Neural crest cell (in vitro differentiated cells): ENCODE measurements at regions not wholly inside any gene's neighbourhood (a gene's known extent, or its start where the extent isn't known, plus 50 kb on each side); places are given as distances from the start of the nearest gene placed in this dataset.

ENCODE experiments used
- DNase-seq: peaks from one replicate; pipeline ENCODE4 v3.0.0; 2021; ENCODE audit warnings: low read depth, mixed read lengths, low spot score
- H3K27ac Mint-ChIP-seq: one replicate; pipeline ENCODE4 v1.8.0; 2021; ENCODE audit warnings: mild to moderate bottlenecking, mixed read lengths; ENCODE audit not compliant: unreplicated experiment
- H3K27me3 Mint-ChIP-seq: 2 replicates; pipeline ENCODE4 v1.8.0; 2021; ENCODE audit warnings: low read depth, mild to moderate bottlenecking, mixed read lengths
- H3K36me3 Mint-ChIP-seq: 2 replicates; pipeline ENCODE4 v1.8.0; 2021; ENCODE audit warnings: low read depth, mild to moderate bottlenecking, mixed read lengths
- H3K4me1 Mint-ChIP-seq: 2 replicates; pipeline ENCODE4 v1.8.0; 2021; ENCODE audit warnings: mixed read lengths
- H3K4me3 Mint-ChIP-seq: one replicate; pipeline ENCODE4 v1.8.0; 2021; ENCODE audit warnings: mild to moderate bottlenecking, mixed read lengths
- H3K9me3 Mint-ChIP-seq: 2 replicates; pipeline ENCODE4 v1.8.0; 2021; ENCODE audit warnings: mixed read lengths
- CTCF ChIP-seq: fragments of 200-600 bp; sonication (generic); conservative IDR thresholded peaks from 2 replicates; pipeline ENCODE4 v1.5.0; 2021; ENCODE audit warnings: antibody characterized with exemption, mild to moderate bottlenecking

GRCh38 chr3:59551834-59552233 lies 502.0 kb upstream of the CFAP20DC start:
- H3K4me3 Mint-ChIP-seq: no peak overlapping the region
- no peaks in the 10 kb centered on the region for H3K27me3 Mint-ChIP-seq
- no peak for DNase-seq
- no peaks in the 10 kb centered on the region for H3K36me3 Mint-ChIP-seq
- peaks cover 5% of the 10 kb centered on the region for H3K4me1 Mint-ChIP-seq
- no peak overlapping the region for H3K27ac Mint-ChIP-seq
- TF ChIP-seq CTCF: no peak
- H3K9me3 Mint-ChIP-seq: peaks cover 4% of the 10 kb centered on the region

- H3K9me3 Mint-ChIP-seq: peaks cover under 1% of the 10 kb centered on the region
- TF ChIP-seq CTCF: no peak
- peaks cover 10% of the 10 kb centered on the region for H3K4me1 Mint-ChIP-seq
- H3K36me3 Mint-ChIP-seq: no peaks in the 10 kb centered on the region
- H3K27ac Mint-ChIP-seq: no peak overlapping the region
- no peak overlapping the region for H3K4me3 Mint-ChIP-seq
- no peaks in the 10 kb centered on the region for H3K27me3 Mint-ChIP-seq
- DNase-seq: no peak
Observed at GRCh38 chr3:59549962-59550361, 500.1 kb upstream of the CFAP20DC start.

- H3K27ac Mint-ChIP-seq: no peak overlapping the region
- DNase-seq: no peak
- no peak for TF ChIP-seq CTCF
- H3K4me3 Mint-ChIP-seq: no peak overlapping the region
- H3K4me1 Mint-ChIP-seq: peaks cover 27% of the 10 kb centered on the region
- no peaks in the 10 kb centered on the region for H3K36me3 Mint-ChIP-seq
- H3K27me3 Mint-ChIP-seq: no peaks in the 10 kb centered on the region
- peaks cover 2% of the 10 kb centered on the region for H3K9me3 Mint-ChIP-seq
Observed at GRCh38 chr3:59547874-59548273, 498.0 kb upstream of the CFAP20DC start.

GRCh38 chr3:59546522-59546921 lies 496.7 kb upstream of the CFAP20DC start:
- peaks cover 2% of the 10 kb centered on the region for H3K9me3 Mint-ChIP-seq
- no peak overlapping the region for H3K27ac Mint-ChIP-seq
- DNase-seq: no peak
- H3K4me1 Mint-ChIP-seq: peaks cover 31% of the 10 kb centered on the region
- H3K4me3 Mint-ChIP-seq: no peak overlapping the region
- H3K27me3 Mint-ChIP-seq: no peaks in the 10 kb centered on the region
- H3K36me3 Mint-ChIP-seq: no peaks in the 10 kb centered on the region
- TF ChIP-seq CTCF: no peak

- Mint-ChIP-seq H3K4me1 (peaks cover 40% of the 10 kb centered on the region), H3K36me3 (no peaks in the 10 kb centered on the region), H3K4me3 (no peak overlapping the region), H3K27ac (no peak overlapping the region), H3K27me3 (no peaks in the 10 kb centered on the region), H3K9me3 (peaks cover 2% of the 10 kb centered on the region)
- no peak for TF ChIP-seq CTCF
- no peak for DNase-seq
Observed at GRCh38 chr3:59545374-59545773, 495.5 kb upstream of the CFAP20DC start.

GRCh38 chr3:59542276-59542675 lies 492.5 kb upstream of the CFAP20DC start:
- Mint-ChIP-seq H3K4me3 (no peak overlapping the region), H3K9me3 (peaks cover 2% of the 10 kb centered on the region), H3K36me3 (no peaks in the 10 kb centered on the region), H3K27me3 (no peaks in the 10 kb centered on the region), H3K4me1 (peaks cover 58% of the 10 kb centered on the region), H3K27ac (no peak overlapping the region)
- no peak for DNase-seq
- no peak for TF ChIP-seq CTCF
